ENCODE measurements at regions not wholly inside any gene's neighbourhood (a gene's known extent, or its start where the extent isn't known, plus 50 kb on each side); places are given as distances from the start of the nearest gene placed in this dataset.
A peak's percentile ranks its signal among the peaks of the same experiment; 100 is the strongest.

DNA sequence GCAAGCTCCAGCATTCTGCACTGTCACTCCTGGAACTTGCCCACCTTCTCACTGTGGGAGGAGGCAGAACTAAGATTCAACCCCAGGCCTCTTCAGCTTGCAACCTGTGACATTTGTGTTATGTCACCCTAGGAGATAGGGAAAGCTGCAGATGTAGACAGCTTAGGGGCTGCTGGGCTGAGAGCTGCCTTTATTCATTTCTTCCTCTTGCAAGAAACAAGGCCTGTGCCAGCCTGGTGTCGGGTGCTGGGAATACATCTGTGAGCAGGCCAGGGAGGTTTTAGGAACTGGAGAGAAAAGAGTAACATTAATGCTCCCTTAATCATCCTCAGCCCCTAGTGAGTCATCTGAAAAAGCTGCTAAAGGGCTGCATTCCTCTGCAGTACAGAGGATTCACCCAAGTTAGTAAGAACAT is 101.8 kb downstream of the FGF18 start:
- Histone ChIP-seq H3K36me3 (no peaks in the 10 kb centered on the region), H3K4me1 (peaks cover 30% of the 10 kb centered on the region), H3K27me3 (no peaks in the 10 kb centered on the region), H3K4me3 (no peak overlapping the region), H3K27ac (peak overlapping the region; percentile 59), H3K9me3 (no peaks in the 10 kb centered on the region)
- DNase-seq (ENCODE audit: low spot score in 2 of 2) = no peak
- WGBS = 0% methylated on average over 1 of the region's 1 CpG
- no peak for TF ChIP-seq POLR2A (IDR thresholded peaks at IDR 0.05)
- no peak for TF ChIP-seq POLR2AphosphoS5 (IDR thresholded peaks at IDR 0.05)
- TF ChIP-seq, protein P1, sequence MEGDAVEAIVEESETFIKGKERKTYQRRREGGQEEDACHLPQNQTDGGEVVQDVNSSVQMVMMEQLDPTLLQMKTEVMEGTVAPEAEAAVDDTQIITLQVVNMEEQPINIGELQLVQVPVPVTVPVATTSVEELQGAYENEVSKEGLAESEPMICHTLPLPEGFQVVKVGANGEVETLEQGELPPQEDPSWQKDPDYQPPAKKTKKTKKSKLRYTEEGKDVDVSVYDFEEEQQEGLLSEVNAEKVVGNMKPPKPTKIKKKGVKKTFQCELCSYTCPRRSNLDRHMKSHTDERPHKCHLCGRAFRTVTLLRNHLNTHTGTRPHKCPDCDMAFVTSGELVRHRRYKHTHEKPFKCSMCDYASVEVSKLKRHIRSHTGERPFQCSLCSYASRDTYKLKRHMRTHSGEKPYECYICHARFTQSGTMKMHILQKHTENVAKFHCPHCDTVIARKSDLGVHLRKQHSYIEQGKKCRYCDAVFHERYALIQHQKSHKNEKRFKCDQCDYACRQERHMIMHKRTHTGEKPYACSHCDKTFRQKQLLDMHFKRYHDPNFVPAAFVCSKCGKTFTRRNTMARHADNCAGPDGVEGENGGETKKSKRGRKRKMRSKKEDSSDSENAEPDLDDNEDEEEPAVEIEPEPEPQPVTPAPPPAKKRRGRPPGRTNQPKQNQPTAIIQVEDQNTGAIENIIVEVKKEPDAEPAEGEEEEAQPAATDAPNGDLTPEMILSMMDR (IDR thresholded peaks at IDR 0.05) = no peak
- no peak for TF ChIP-seq EP300 (IDR thresholded peaks at IDR 0.05)

DNA sequence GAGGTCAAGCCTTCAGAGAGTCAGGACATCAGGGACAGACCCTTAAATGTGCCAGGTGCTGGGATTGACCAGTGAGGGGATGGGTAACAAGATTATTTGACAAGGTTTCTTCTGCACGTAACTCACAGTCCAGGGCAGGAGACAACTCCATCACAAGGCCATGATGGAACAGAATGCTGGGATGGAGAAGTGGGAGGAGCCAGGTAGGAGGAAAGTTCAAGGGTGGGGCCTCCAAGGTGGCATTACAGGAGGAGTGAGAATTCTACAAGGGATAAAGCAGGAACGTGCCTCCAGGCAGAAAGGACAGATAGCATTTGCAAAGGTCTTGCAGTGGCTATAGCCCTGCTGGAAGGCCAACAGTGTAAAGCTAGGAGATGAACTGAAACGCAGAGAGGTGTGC is 102.2 kb downstream of the FGF18 start:
- no peak for DNase-seq (ENCODE audit: low spot score in 2 of 2)
- WGBS = 72% methylated on average over 3 of the region's 3 CpGs
- Histone ChIP-seq H3K27ac (peak overlapping the region; percentile 59), H3K36me3 (no peaks in the 10 kb centered on the region), H3K27me3 (no peaks in the 10 kb centered on the region), H3K9me3 (no peaks in the 10 kb centered on the region), H3K4me3 (no peak overlapping the region), H3K4me1 (peaks cover 30% of the 10 kb centered on the region)
- TF ChIP-seq POLR2A (IDR thresholded peaks at IDR 0.05) (no peak), POLR2AphosphoS5 (IDR thresholded peaks at IDR 0.05) (no peak), EP300 (IDR thresholded peaks at IDR 0.05) (no peak)
- TF ChIP-seq, protein P1 (IDR thresholded peaks at IDR 0.05) = no peak

DNA sequence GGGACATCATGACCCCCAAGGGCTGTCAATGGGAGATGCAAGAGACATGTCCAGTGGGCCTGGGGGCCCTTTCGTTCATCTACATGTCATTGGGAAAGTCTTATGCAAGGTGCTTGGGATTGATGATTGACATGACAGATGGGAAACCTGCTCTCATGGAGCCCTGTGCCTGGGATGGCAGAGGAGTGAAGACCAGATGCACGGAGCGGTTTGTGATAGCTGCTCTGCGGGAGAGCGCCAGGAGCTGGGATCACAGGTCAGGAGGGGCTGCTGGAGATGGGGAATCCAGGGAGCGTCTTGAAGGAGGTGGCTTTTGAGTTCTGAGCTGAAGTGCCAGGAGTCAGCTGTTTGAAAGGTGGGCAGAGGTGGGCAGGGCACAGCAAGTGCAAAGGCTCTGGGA is 104.3 kb downstream of the FGF18 start:
- WGBS = 98% methylated on average over 6 of the region's 6 CpGs

DNA sequence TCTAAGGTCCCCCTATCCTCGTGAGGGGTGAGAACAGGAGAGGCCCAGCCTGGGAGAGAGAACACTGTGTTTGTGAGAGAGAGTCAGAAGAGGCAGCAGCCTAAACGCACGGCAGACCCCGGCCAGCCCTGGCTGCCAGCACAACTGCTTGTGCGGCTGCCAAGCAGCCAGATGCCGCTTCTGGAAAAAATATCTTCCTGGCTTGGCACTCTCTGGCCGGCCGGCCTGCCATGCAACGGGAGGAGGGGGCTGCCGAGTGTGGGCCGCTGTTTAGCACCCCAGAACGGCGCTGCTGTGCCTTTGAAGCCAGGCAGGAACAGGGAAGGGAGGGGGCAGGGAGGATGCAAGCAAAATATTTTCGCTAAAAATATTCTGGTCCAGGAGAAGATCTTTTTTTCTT is 105.0 kb downstream of the FGF18 start:
- H3K27ac ChIP-seq = no peak overlapping the region
- DNase-seq (ENCODE audit: low spot score in 2 of 2) = no peak
- 30% methylated on average over 14 of the region's 14 CpGs for WGBS

More for the DNA sequence above, 104.3 kb downstream of the FGF18 start:
- H3K27me3 ChIP-seq = no peaks in the 10 kb centered on the region
- H3K9me3 ChIP-seq = no peaks in the 10 kb centered on the region
- H3K4me1 ChIP-seq = peaks cover 30% of the 10 kb centered on the region
- H3K4me3 ChIP-seq = no peak overlapping the region
- no peaks in the 10 kb centered on the region for H3K36me3 ChIP-seq
- no peak for DNase-seq (ENCODE audit: low spot score in 2 of 2)
- TF ChIP-seq POLR2AphosphoS5 (IDR thresholded peaks at IDR 0.05) (no peak), POLR2A (IDR thresholded peaks at IDR 0.05) (no peak), EP300 (IDR thresholded peaks at IDR 0.05) (no peak)
- TF ChIP-seq, protein P1 (IDR thresholded peaks at IDR 0.05) = no peak
- no peak overlapping the region for H3K27ac ChIP-seq

DNA sequence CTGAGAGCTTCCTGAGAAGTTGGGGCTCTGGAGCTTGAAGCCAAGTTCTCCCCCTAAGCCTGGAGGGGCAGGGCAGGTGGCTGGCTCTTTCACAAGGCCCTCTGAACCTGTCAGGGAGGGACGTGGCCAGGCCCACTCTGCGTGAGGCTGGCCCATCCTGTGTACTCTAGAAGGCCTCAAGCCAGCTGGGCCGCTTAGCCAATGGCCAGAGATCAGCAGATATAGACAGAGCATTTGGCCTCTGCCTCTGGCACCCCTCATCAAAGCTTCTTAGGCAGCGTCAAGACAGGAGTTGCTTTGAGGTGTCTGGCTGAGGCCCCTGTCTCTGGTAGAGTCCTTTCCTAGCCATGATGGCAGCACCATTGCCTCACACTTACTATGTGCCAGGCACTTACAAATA is 105.6 kb downstream of the FGF18 start:
- TF ChIP-seq POLR2AphosphoS5 (IDR thresholded peaks at IDR 0.05) = no peak
- no peak for DNase-seq (ENCODE audit: low spot score in 2 of 2)
- Histone ChIP-seq H3K4me1 (peaks cover 30% of the 10 kb centered on the region), H3K4me3 (no peak overlapping the region), H3K9me3 (no peaks in the 10 kb centered on the region), H3K36me3 (no peaks in the 10 kb centered on the region), H3K27ac (no peak overlapping the region), H3K27me3 (no peaks in the 10 kb centered on the region)
- 86% methylated on average over 1 of the region's 4 CpGs for WGBS

More for the DNA sequence above, 105.0 kb downstream of the FGF18 start:
- peaks cover 30% of the 10 kb centered on the region for H3K4me1 ChIP-seq
- H3K9me3 ChIP-seq = no peaks in the 10 kb centered on the region
- H3K36me3 ChIP-seq = no peaks in the 10 kb centered on the region
- no peaks in the 10 kb centered on the region for H3K27me3 ChIP-seq
- no peak overlapping the region for H3K4me3 ChIP-seq
- TF ChIP-seq EP300 (IDR thresholded peaks at IDR 0.05) = no peak
- TF ChIP-seq POLR2A (IDR thresholded peaks at IDR 0.05) = no peak
- TF ChIP-seq, protein P1 (IDR thresholded peaks at IDR 0.05) = no peak
- no peak for TF ChIP-seq POLR2AphosphoS5 (IDR thresholded peaks at IDR 0.05)

DNA sequence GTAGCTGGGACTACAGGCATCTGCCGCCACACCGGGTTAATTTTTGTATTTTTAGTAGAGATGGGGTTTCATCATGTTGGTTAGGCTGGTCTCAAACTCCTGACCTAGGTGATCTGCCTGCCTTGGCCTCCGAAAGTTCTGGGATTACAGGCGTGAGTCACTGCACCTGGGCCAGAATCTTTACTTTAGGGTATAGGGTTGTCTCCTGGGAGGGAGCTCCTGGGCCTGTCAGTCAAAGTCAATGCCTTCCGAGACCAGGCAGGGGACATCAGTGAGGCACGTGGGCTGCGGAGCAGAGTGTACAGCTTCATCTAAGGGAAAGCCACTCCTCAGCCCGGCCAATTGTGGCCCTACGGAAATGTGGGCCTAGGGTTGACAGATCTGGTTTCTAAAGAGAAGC is 108.6 kb downstream of the FGF18 start:
- peaks cover 9% of the 10 kb centered on the region for H3K4me1 ChIP-seq
- H3K9me3 ChIP-seq = no peaks in the 10 kb centered on the region
- WGBS = 83% methylated on average over 9 of the region's 9 CpGs
- H3K36me3 ChIP-seq = no peaks in the 10 kb centered on the region
- DNase-seq (ENCODE audit: low spot score in 2 of 2) = no peak
- H3K27me3 ChIP-seq = no peaks in the 10 kb centered on the region
- no peak for TF ChIP-seq EP300 (IDR thresholded peaks at IDR 0.05)
- no peak for TF ChIP-seq POLR2AphosphoS5 (IDR thresholded peaks at IDR 0.05)
- TF ChIP-seq, protein P1 (IDR thresholded peaks at IDR 0.05) = no peak
- TF ChIP-seq POLR2A (IDR thresholded peaks at IDR 0.05) = no peak
- no peak overlapping the region for H3K27ac ChIP-seq
- no peak overlapping the region for H3K4me3 ChIP-seq

Measured in suprapubic skin (tissue), 4 donors.